Body of pancreas (tissue), 4 donors: ENCODE measurements at regions not wholly inside any gene's neighbourhood (a gene's known extent, or its start where the extent isn't known, plus 50 kb on each side); places are given as distances from the start of the nearest gene placed in this dataset.

ENCODE experiments used
- POLR2A ChIP-seq, 3 donors: fragments of 450-650 bp; IDR thresholded peaks; one replicate each; pipeline ENCODE4 v1.6.1; 2016; ENCODE audit warnings: antibody characterized with exemption in 3 of 3, mild to moderate bottlenecking in 2 of 3
- TF ChIP-seq, protein P1 (sequence below), 7 experiments: fragments of 450-650 bp in 4 of 7; fragments of 200-600 bp in 3 of 7; sonication (generic) in 3 of 7; IDR thresholded peaks; one replicate each; pipeline ENCODE4 v1.5.1; 2016 to 2019; ENCODE audit warnings: antibody characterized with exemption in 7 of 7

DNA sequence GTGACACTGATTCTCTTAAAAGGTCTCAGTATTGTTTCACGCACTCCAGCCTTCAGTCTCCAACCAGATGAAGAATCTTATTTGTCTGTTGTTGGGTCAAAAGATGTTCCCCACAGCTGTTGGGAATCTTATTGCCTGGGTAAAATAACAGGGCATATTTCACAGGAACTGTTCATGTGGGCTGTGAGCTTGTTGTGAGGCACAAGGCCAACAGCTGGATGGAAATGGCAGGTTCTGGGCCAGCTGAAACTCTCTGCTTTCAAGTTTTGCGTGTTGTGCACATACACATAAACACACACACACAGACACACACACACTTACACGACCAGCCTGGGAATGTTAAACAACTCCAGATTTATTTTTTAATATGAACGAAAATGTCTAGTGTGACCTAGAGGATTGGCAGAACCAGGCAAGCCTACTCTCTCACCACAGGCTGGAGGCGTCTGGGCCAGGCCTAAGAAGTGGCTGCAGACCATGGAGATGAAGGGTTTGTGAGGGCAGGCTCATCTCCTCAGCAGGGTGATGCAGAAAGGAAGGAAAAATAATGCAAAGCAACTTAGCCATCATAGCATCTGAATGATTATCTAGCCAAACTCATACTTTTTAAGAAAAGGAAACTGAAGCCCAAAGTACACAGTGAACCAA, 357.0 kb downstream of the TTLL7 start:
- TF ChIP-seq, protein P1, sequence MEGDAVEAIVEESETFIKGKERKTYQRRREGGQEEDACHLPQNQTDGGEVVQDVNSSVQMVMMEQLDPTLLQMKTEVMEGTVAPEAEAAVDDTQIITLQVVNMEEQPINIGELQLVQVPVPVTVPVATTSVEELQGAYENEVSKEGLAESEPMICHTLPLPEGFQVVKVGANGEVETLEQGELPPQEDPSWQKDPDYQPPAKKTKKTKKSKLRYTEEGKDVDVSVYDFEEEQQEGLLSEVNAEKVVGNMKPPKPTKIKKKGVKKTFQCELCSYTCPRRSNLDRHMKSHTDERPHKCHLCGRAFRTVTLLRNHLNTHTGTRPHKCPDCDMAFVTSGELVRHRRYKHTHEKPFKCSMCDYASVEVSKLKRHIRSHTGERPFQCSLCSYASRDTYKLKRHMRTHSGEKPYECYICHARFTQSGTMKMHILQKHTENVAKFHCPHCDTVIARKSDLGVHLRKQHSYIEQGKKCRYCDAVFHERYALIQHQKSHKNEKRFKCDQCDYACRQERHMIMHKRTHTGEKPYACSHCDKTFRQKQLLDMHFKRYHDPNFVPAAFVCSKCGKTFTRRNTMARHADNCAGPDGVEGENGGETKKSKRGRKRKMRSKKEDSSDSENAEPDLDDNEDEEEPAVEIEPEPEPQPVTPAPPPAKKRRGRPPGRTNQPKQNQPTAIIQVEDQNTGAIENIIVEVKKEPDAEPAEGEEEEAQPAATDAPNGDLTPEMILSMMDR (IDR thresholded peaks at IDR 0.05) = no peak
- TF ChIP-seq POLR2A (IDR thresholded peaks at IDR 0.05) = no peak
